MCF 10A (cell line): ENCODE measurements at regions not wholly inside any gene's neighbourhood (a gene's known extent, or its start where the extent isn't known, plus 50 kb on each side); places are given as distances from the start of the nearest gene placed in this dataset.

Experiments
- BruUV-seq: library from RNA; stranded (reverse); fragments of 400-500 nt; replicated peaks from 2 replicates; lab custom pipeline; 2021; lab: Mats Ljungman, UMichigan
- CTCF ChIA-PET: fragments of 300-600 bp; sonication (Branson Sonifier 250); formaldehyde crosslinking; extraction: SDS; loops from one replicate; lab custom pipeline; 2021; ENCODE audit warnings: antibody characterized with exemption, inconsistent platforms; lab: Yijun Ruan, JAX
- POLR2A ChIA-PET: fragments of 300-600, 350-650 bp; sonication (Branson Sonifier 250); formaldehyde crosslinking; extraction: SDS; loops from one replicate; lab custom pipeline; 2020; ENCODE audit warnings: antibody characterized with exemption, inconsistent platforms; lab: Yijun Ruan, JAX
- DNase-seq: peaks from one replicate; pipeline ENCODE4 v3.0.0-alpha.2; 2018; ENCODE audit not compliant: unreplicated experiment
- H3K27ac Mint-ChIP-seq: one replicate; pipeline ENCODE4 v1.8.0; 2022; ENCODE audit warnings: mild to moderate bottlenecking, low read depth, mixed read lengths; ENCODE audit not compliant: unreplicated experiment
- H3K27me3 Mint-ChIP-seq: one replicate; pipeline ENCODE4 v1.8.0; 2022; ENCODE audit warnings: mixed read lengths; ENCODE audit not compliant: insufficient read depth, unreplicated experiment
- H3K36me3 Mint-ChIP-seq: one replicate; pipeline ENCODE4 v1.8.0; 2022; ENCODE audit warnings: mild to moderate bottlenecking, moderate library complexity, mixed read lengths; ENCODE audit not compliant: insufficient read depth, unreplicated experiment
- H3K4me1 Mint-ChIP-seq: one replicate; pipeline ENCODE4 v1.8.0; 2022; ENCODE audit warnings: mixed read lengths; ENCODE audit not compliant: insufficient read depth, unreplicated experiment
- H3K4me3 Mint-ChIP-seq: one replicate; pipeline ENCODE4 v1.8.0; 2022; ENCODE audit warnings: mild to moderate bottlenecking, moderate library complexity, mixed read lengths; ENCODE audit not compliant: unreplicated experiment
- H3K9me3 Mint-ChIP-seq: one replicate; pipeline ENCODE4 v1.8.0; 2022; ENCODE audit warnings: mixed read lengths; ENCODE audit not compliant: unreplicated experiment
- intact Hi-C: fragments of 100-400 bp; cut with micrococcal nuclease; formaldehyde crosslinking; loops from 2 replicates; pipeline ENCODE4 v1.14.1; 2022
- TF ChIP-seq, protein P1 (sequence below): fragments of 200-600 bp; IDR thresholded peaks from one replicate; pipeline ENCODE4 v1.8.0; 2022; ENCODE audit warnings: antibody characterized with exemption, mild to moderate bottlenecking; ENCODE audit not compliant: unreplicated experiment

DNA sequence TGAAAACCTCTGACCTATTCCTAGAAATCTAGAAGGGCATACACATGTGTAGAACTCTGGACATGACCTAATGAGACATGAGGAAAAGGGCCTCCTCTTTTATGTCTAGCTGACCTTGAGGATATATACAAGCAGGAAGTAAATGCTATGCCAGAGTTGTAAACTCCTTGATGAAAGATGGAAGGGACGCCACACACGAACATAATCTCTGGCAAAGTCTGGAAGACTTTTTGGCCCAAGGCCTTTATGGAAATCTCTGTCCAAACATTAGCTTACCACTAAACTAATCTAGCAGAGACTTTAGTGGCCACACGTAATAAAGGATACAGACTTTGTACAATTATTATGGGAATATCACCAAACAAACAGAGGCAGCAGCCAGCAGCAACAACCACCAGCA lies 138.1 kb upstream of the THSD7A start:
- POLR2A ChIA-PET: no interaction called here
- H3K27ac Mint-ChIP-seq: no peak overlapping the region

DNA sequence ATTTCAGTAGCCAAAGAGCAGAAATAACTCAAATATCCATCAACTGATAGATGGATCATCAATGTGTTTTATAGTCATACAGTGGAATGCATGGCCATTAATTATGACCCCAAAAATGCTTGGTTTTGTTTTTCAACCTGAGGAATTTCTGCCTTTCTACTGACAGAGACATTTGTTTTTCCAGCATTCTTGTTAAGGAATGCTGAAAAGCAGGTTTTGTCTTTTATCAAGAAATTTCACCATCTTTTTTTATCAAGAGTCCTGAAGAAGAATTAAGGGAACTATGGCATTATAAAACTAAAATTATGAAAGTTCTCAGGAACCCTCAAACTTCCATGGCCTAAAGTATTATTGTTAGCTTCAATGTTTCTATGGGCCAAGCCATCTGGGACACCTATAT lies 153.4 kb upstream of the THSD7A start:
- intact Hi-C loops: no loop called here
- POLR2A ChIA-PET: no interaction called here
- Mint-ChIP-seq H3K4me3 (no peak overlapping the region), H3K27me3 (no peaks in the 10 kb centered on the region), H3K9me3 (no peaks in the 10 kb centered on the region), H3K27ac (no peak overlapping the region), H3K36me3 (no peaks in the 10 kb centered on the region), H3K4me1 (no peaks in the 10 kb centered on the region)
- CTCF ChIA-PET: no interaction called here
- TF ChIP-seq, protein P1, sequence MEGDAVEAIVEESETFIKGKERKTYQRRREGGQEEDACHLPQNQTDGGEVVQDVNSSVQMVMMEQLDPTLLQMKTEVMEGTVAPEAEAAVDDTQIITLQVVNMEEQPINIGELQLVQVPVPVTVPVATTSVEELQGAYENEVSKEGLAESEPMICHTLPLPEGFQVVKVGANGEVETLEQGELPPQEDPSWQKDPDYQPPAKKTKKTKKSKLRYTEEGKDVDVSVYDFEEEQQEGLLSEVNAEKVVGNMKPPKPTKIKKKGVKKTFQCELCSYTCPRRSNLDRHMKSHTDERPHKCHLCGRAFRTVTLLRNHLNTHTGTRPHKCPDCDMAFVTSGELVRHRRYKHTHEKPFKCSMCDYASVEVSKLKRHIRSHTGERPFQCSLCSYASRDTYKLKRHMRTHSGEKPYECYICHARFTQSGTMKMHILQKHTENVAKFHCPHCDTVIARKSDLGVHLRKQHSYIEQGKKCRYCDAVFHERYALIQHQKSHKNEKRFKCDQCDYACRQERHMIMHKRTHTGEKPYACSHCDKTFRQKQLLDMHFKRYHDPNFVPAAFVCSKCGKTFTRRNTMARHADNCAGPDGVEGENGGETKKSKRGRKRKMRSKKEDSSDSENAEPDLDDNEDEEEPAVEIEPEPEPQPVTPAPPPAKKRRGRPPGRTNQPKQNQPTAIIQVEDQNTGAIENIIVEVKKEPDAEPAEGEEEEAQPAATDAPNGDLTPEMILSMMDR: no peak
- DNase-seq: no peak
- no TSS peak for BruUV-seq

More for the DNA sequence above, 138.1 kb upstream of the THSD7A start:
- CTCF ChIA-PET: no interaction called here
- Mint-ChIP-seq H3K9me3 (no peaks in the 10 kb centered on the region), H3K27me3 (no peaks in the 10 kb centered on the region), H3K4me3 (no peak overlapping the region), H3K36me3 (no peaks in the 10 kb centered on the region), H3K4me1 (no peaks in the 10 kb centered on the region)
- intact Hi-C loops: no loop called here
- no TSS peak for BruUV-seq
- TF ChIP-seq, protein P1: no peak
- DNase-seq: no peak

DNA sequence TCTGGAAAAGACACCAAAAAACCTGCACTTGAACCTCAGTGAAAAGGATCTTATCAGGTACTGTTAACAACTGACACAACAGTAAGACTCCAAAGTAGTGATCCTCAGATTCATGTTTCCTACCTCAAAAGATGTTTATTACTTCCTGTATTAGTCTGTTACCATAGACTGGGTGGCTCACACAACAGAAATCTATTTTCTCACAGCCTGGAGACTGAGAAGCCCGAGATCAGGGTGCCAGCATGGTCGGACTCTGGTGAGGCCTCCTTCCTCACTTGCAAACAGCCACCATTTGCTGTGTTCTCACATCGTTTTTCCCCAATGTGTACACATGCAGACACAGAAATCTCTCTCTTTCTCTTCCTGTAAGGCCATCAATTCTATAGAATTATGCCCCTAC lies 154.0 kb upstream of the THSD7A start:
- intact Hi-C loops: no loop called here
- no peak overlapping the region for H3K27ac Mint-ChIP-seq
- DNase-seq: no peak
- ChIA-PET POLR2A (no interaction called here), CTCF (no interaction called here)
- no peaks in the 10 kb centered on the region for H3K9me3 Mint-ChIP-seq
- H3K27me3 Mint-ChIP-seq: no peaks in the 10 kb centered on the region
- BruUV-seq: no TSS peak
- no peaks in the 10 kb centered on the region for H3K36me3 Mint-ChIP-seq
- H3K4me3 Mint-ChIP-seq: no peak overlapping the region
- no peaks in the 10 kb centered on the region for H3K4me1 Mint-ChIP-seq
- TF ChIP-seq, protein P1: no peak

DNA sequence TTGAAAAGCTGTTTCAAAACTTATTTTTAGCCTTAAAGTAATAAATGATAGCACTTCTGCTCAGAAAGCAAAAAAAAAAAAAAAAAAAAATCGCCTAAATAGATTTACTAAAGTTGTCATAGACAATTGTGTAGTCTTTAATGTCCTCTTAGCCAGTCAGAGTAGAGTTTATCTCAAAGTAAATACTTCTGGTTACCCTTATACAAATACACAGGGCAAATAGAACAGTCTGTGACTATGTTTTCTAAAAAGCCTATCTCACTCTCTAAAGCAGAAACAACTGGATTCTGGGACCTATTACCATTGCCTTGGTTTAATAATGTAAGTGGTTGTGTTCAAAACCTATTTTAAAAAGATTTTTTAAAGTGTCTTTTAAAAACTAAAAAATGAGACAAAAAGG lies 156.2 kb upstream of the THSD7A start:
- CTCF ChIA-PET: no interaction called here

More for the DNA sequence above, 156.2 kb upstream of the THSD7A start:
- no TSS peak for BruUV-seq
- Mint-ChIP-seq H3K27ac (no peak overlapping the region), H3K4me3 (no peak overlapping the region), H3K9me3 (no peaks in the 10 kb centered on the region), H3K36me3 (no peaks in the 10 kb centered on the region), H3K4me1 (no peaks in the 10 kb centered on the region), H3K27me3 (no peaks in the 10 kb centered on the region)
- intact Hi-C loops: no loop called here
- TF ChIP-seq, protein P1: no peak
- POLR2A ChIA-PET: no interaction called here
- DNase-seq: no peak
